ENCODE measurements at regions not wholly inside any gene's neighbourhood (a gene's known extent, or its start where the extent isn't known, plus 50 kb on each side); places are given as distances from the start of the nearest gene placed in this dataset.

DNA sequence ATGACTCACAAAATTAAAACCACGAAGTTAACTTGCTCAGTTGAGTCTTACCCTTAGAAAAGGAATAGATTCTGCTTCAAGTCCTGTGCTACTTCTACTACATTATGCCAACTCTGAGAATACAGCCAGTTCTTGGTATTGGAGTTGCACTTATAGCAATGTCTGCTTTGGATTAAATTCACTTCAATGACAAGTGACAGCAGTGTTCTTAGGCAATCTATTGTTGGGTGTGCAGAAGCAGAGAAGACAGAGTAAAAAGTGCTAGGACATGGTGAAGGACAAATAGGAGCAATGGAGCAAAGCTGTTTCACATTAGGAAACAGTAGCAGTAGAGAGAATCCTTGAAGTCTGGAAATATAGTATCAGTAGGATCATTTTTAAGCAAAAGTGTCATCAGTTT is 713.1 kb downstream of the SI start:
- TF ChIP-seq CTCF (conservative IDR thresholded peaks at IDR 0.05; ENCODE audit: low read depth, low read length) (no peak), EZH2 (IDR thresholded peaks at IDR 0.05; ENCODE audit: borderline replicate concordance, low read depth, low read length, poor library complexity, severe bottlenecking) (no peak)

Measured in A673 (cell line).